Gastroesophageal sphincter (tissue), 3 donors: ENCODE measurements at regions not wholly inside any gene's neighbourhood (a gene's known extent, or its start where the extent isn't known, plus 50 kb on each side); places are given as distances from the start of the nearest gene placed in this dataset.

ENCODE experiments used
- CTCF ChIP-seq, 4 experiments: fragments of 200-600 bp in 2 of 4; fragments of 450-650 bp in 2 of 4; sonication (generic) in 1 of 4; IDR thresholded peaks; one replicate each; pipeline ENCODE4 v1.5.1; 2017 to 2019; ENCODE audit warnings: antibody characterized with exemption in 4 of 4, mild to moderate bottlenecking in 2 of 4, moderate library complexity in 2 of 4
- EP300 ChIP-seq: sonication (generic); formaldehyde crosslinking; IDR thresholded peaks from one replicate; pipeline ENCODE4 v1.6.1; 2017; ENCODE audit warnings: antibody characterized with exemption, mild to moderate bottlenecking
- POLR2A ChIP-seq, 2 donors: fragments of 450-650 bp; IDR thresholded peaks; one replicate each; pipeline ENCODE4 v1.6.1; 2017; ENCODE audit warnings: antibody characterized with exemption in 2 of 2, mild to moderate bottlenecking in 2 of 2, moderate library complexity in 1 of 2
- POLR2AphosphoS5 ChIP-seq: sonication (generic); formaldehyde crosslinking; IDR thresholded peaks from one replicate; pipeline ENCODE4 v1.6.1; 2017; ENCODE audit warnings: antibody characterized with exemption

- no peak for TF ChIP-seq POLR2AphosphoS5
- no peak for TF ChIP-seq CTCF (IDR thresholded peaks at IDR 0.05)
- TF ChIP-seq POLR2A (IDR thresholded peaks at IDR 0.05): no peak
- no peak for TF ChIP-seq EP300
Measured at GRCh38 chr1:63190171-63190570, 132.2 kb upstream of the FOXD3 start.
